Head of caudate nucleus (tissue), 42 donors: ENCODE measurements at regions not wholly inside any gene's neighbourhood (a gene's known extent, or its start where the extent isn't known, plus 50 kb on each side); places are given as distances from the start of the nearest gene placed in this dataset.

Experiments used
- DNase-seq, 42 donors: peaks; one replicate each; pipeline versions ENCODE4 v3.0.0 to v3.0.0-alpha.2; 2020 to 2021; ENCODE audit warnings: mixed read lengths in 7 of 42
- intact Hi-C: fragments of 100-400 bp; cut with DNase I; formaldehyde crosslinking; loops from one replicate; pipeline ENCODE4 v1.15.0; 2022

GRCh38 chr1:57927003-57927402 is 503.1 kb upstream of the DAB1 start:
- no peak for DNase-seq
- intact Hi-C loops, result no loop called here

DNA sequence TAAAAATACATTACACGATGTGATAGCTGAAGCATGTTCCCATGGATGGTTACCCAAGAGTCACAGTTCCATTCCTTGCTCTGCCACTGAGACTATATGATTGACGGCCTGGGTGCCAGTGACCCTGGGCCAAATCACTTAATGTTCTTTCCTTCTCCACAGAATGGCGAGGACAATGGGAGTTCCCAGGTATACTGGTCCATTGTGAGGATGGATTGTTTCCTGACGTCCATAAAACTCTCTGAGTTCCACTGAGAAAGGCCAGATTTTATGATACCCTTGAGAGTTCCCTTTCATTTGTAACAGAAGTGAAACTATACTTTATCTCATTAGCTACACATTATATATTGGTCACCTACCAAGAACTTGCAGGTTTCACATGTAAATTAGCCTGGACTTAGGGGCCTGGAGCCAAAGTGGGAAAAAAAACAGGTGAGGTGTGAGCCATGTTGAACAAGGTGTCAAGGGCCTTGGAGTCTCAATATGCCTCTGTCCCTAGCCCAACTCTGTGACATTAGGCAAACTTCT is 502.2 kb upstream of the DAB1 start:
- intact Hi-C loops, result no loop called here
- DNase-seq, result no peak

GRCh38 chr1:57925226-57925625 is 501.4 kb upstream of the DAB1 start:
- DNase-seq, result no peak
- intact Hi-C loops, result no loop called here

DNA sequence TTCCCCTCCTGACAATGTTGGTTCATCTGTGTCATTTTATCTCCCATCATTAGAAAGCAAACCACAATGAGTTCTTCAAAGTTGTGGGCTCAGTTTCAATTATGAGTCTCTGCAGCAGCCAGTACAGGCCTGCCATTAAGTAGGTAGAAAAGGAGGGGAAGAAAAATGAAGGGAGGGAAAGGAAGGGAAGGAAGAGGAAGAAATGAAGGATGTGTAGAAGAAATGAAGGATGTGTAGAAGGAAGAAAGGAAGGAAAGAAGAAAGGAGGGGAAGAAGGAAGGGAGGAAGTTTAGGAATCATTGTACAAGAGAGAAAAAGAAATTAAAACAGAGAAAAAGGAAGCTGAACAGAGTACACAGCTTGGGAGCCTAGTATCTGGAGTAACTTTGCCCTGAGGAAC is 498.3 kb upstream of the DAB1 start:
- DNase-seq, result no peak
- intact Hi-C loops, result no loop called here

DNA sequence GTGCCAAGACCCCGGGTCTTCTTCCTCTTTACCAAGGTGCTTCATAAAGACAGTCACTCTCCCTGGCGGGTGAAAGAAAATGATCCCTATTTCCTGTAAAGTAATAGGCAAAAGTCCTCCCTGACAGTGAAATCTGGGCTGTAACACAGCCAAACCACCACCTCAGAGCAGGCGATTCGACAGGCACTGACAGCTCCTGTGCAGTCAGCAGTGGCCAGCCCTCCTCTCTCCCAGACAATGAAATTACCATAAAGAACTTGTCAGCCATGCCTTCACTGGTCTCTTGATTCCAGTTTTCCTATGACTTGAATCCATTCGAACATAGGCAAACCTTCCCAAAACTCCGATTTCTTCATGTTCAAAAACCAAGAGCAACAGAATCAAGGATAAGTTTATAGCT is 492.2 kb upstream of the DAB1 start:
- no peak for DNase-seq
- intact Hi-C loops, result no loop called here

DNA sequence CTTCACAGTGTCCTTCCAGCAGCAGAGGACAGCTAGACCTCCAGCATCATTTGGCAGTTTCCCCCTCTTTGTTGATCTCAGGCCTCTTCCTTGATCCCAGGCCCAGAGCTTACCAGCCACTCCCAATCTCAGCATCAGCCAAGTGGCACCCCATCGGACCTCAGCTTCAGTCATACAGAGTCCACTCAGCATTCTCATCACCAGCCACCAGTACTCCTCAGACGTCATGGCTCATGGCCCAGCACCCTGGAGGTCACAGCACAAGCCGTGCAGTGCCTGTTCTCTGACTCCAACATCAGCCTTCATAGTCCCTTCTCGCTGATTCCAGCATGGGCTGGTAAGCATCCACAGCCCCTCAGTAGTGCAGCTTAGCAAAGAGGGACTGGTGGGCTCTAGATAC is 487.6 kb upstream of the DAB1 start:
- intact Hi-C loops, result no loop called here
- no peak for DNase-seq

- peak in 1 of 42 donors; percentile 4 for DNase-seq
- intact Hi-C loops, result no loop called here
Observed at GRCh38 chr1:57910782-57911181, 486.9 kb upstream of the DAB1 start.

DNA sequence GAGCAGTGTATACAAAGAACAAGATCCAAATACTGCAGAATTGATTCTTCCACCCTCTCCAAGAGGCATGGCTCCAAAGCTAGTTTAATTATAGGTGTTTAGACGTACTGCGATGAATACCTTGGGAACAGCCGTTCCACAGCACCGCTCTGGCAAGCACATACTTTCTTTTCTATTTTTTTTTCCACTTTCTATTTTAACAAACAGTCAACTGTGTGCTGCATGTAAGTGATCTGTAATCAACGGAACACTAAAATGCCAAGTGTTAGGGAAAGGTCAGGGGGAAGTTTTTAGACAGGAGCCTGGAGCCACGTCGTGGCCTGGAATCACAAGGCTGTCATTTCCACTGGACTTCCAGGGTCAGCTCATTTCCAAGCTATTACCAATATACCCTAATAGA is 486.4 kb upstream of the DAB1 start:
- intact Hi-C loops, result no loop called here
- no peak for DNase-seq

- intact Hi-C loops, result no loop called here
- DNase-seq, result no peak
Observed at GRCh38 chr1:57908147-57908890, 484.5 kb upstream of the DAB1 start.

GRCh38 chr1:57901208-57901919 is 477.5 kb upstream of the DAB1 start:
- intact Hi-C loops, result no loop called here
- DNase-seq, result no peak

- intact Hi-C loops, result no loop called here
- no peak for DNase-seq
Observed at GRCh38 chr1:57898531-57898930, 474.7 kb upstream of the DAB1 start.

GRCh38 chr1:57897581-57897980 is 473.7 kb upstream of the DAB1 start:
- no peak for DNase-seq
- intact Hi-C loops, result no loop called here

GRCh38 chr1:57894315-57894714 is 470.5 kb upstream of the DAB1 start:
- DNase-seq, result no peak
- intact Hi-C loops, result no loop called here

GRCh38 chr1:57889676-57890320 is 465.9 kb upstream of the DAB1 start:
- DNase-seq, result no peak
- intact Hi-C loops, result no loop called here

DNA sequence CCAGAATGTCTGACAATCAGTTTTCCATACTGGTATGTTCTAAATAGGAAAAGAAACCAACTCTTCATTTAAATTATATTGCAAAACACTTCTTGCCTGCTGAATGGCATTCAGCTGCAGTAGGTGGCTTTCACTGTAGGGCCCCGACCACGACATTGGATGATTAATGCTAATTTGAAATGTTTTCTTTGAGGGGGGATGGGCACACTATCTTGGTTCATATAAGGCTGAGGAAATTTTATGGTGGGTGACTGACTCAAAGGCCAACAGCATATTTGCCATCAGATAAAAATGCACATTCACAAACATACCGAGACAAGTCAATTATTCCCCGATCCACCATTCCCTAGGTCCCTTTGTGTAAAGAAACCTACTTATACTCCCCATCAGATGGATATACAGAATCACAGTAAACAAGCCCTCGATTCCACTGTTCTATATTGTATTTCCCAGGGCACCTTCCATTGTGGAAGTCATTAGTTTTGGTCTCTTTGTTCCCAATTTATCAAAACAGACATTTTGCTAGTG is 464.2 kb upstream of the DAB1 start:
- intact Hi-C loops, result no loop called here
- DNase-seq, result no peak

DNA sequence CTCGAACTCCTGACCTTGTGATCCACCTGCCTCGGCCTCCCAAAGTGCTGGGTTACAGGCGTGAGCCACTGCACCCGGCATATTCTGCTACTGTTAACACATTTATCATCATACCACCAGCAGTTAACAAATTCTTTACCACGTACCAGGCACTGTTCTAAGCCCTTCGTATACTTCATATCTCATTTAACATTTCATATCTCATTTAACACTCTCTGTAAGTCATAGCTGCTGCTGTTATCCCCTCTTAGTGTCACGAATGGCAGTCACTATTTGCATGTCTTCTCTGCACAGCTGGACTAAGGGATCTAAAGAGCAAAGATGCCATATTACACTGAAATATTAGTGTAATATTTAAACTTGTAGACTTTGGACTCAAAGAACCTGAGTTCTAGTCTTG is 462.5 kb upstream of the DAB1 start:
- intact Hi-C loops, result no loop called here
- DNase-seq, result no peak

DNA sequence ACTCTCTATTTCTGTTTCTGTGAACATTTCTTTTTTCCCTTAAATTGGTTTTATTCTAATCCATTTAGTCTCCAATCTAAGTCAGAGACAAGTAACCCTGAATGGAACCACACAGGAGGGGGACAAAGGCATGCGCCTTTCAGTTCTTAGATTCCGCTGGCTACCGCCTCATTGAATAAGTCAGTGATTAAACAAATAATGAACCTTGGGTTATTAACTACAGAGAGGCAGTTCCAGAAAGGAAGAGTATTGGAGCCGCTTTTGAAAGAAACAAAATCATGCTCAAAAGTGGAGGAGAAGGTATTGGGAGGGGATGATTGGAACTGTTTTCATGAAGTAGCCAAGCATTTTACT is 459.8 kb upstream of the DAB1 start:
- no peak for DNase-seq
- intact Hi-C loops, result no loop called here

- intact Hi-C loops, result no loop called here
- no peak for DNase-seq
Observed at GRCh38 chr1:57882934-57883641, 459.2 kb upstream of the DAB1 start.

GRCh38 chr1:57882072-57882471 is 458.2 kb upstream of the DAB1 start:
- no peak for DNase-seq
- intact Hi-C loops, result no loop called here

DNA sequence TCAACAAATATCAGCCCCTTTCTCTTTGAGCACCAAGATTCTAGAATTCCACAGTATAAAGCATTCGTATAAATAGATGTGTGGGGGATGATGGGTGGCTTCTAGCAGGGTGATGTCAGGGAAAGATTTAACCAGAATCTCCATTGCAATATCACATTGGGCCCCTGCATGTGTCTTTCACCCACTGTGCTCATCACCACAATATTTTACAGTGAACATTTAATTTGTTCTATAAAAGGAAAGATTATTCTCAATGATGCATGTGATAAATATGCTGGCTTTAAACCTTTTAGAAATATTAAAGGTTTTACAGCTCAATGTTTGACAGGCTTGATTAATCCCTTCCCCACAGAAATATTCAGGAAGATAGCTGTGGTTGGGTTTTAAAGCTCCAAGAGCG is 457.8 kb upstream of the DAB1 start:
- DNase-seq, result peak in 5 of 42 donors; percentile 6 to 40 (median 12)

More for the DNA sequence above, 457.8 kb upstream of the DAB1 start:
- intact Hi-C loops, result no loop called here
